ENCODE measurements at regions not wholly inside any gene's neighbourhood (a gene's known extent, or its start where the extent isn't known, plus 50 kb on each side); places are given as distances from the start of the nearest gene placed in this dataset.

GRCh38 chr13:85651440-85651839, 147.8 kb downstream of the SLITRK6 start:
- TF ChIP-seq POLR2A (IDR thresholded peaks at IDR 0.05; ENCODE audit: low read length) (no peak), GATA1 (IDR thresholded peaks at IDR 0.05; ENCODE audit: low read depth, low read length) (no peak)

Measured in erythroblast (primary cell).